Caco-2 (cell line): ENCODE measurements at regions not wholly inside any gene's neighbourhood (a gene's known extent, or its start where the extent isn't known, plus 50 kb on each side); places are given as distances from the start of the nearest gene placed in this dataset.

Experiments used
- BruUV-seq: library from RNA; stranded (reverse); fragments of 400-500 nt; replicated peaks from 2 replicates; lab custom pipeline; 2021; lab: Mats Ljungman, UMichigan
- CTCF ChIA-PET: fragments of 300-600 bp; sonication (Branson Sonifier 250); formaldehyde crosslinking; loops from one replicate; lab custom pipeline; 2022; ENCODE audit warnings: antibody characterized with exemption; lab: Charles Lee
- POLR2A ChIA-PET: fragments of 300-600 bp; sonication (Branson Sonifier 250); formaldehyde crosslinking; loops from one replicate; lab custom pipeline; 2022; ENCODE audit warnings: antibody characterized with exemption; lab: Charles Lee
- DNase-seq, 2 experiments: peaks; one replicate each; pipeline versions ENCODE4 v3.0.0 to v3.0.0-alpha.2; 2020 to 2022
- H3K27me3 ChIP-seq: replicated peaks from 2 replicates; pipeline ENCODE4 v1.6.0; 2011; ENCODE audit warnings: low read length; ENCODE audit not compliant: control insufficient read depth, insufficient read depth
- H3K36me3 ChIP-seq: 2 replicates; pipeline ENCODE4 v1.5.1; 2011; ENCODE audit warnings: low read length; ENCODE audit not compliant: control insufficient read depth, insufficient read depth
- H3K4me1 ChIP-seq: fragments of 250-450 bp; sonication (Bioruptor Pico); 2 replicates; pipeline ENCODE4 v1.5.1; 2020; ENCODE audit warnings: mild to moderate bottlenecking
- H3K4me3 ChIP-seq: 2 replicates; pipeline ENCODE4 v1.5.1; 2011; ENCODE audit warnings: low read depth, mild to moderate bottlenecking, control low read depth, low read length
- H3K9me3 ChIP-seq: fragments of 250-450 bp; sonication (Bioruptor Pico); 2 replicates; pipeline ENCODE4 v1.5.1; 2020; ENCODE audit warnings: mild to moderate bottlenecking, moderate library complexity
- H3K27ac Mint-ChIP-seq: one replicate; pipeline ENCODE4 v1.8.0; 2022; ENCODE audit warnings: mixed read lengths; ENCODE audit not compliant: unreplicated experiment
- H3K27me3 Mint-ChIP-seq: one replicate; pipeline ENCODE4 v1.8.0; 2022; ENCODE audit warnings: mixed read lengths; ENCODE audit not compliant: insufficient read depth, unreplicated experiment
- H3K36me3 Mint-ChIP-seq: one replicate; pipeline ENCODE4 v1.8.0; 2022; ENCODE audit warnings: mild to moderate bottlenecking, mixed read lengths; ENCODE audit not compliant: insufficient read depth, unreplicated experiment
- H3K4me1 Mint-ChIP-seq: one replicate; pipeline ENCODE4 v1.8.0; 2022; ENCODE audit warnings: low read depth, mixed read lengths; ENCODE audit not compliant: unreplicated experiment
- H3K4me3 Mint-ChIP-seq: one replicate; pipeline ENCODE4 v1.8.0; 2022; ENCODE audit warnings: mild to moderate bottlenecking, moderate library complexity, mixed read lengths; ENCODE audit not compliant: unreplicated experiment
- H3K9me3 Mint-ChIP-seq: one replicate; pipeline ENCODE4 v1.8.0; 2022; ENCODE audit warnings: mixed read lengths; ENCODE audit not compliant: unreplicated experiment
- intact Hi-C: fragments of 100-400 bp; cut with micrococcal nuclease; formaldehyde crosslinking; loops from one replicate; pipeline ENCODE4 v1.10.0; 2022; ENCODE audit not compliant: unreplicated experiment
- TF ChIP-seq, protein P1 (sequence below), 2 experiments: fragments of 200-600 bp in 1 of 2; IDR thresholded peaks; 1 replicate in 1 of 2; 2 replicates in 1 of 2; pipeline versions ENCODE4 v1.5.1 to v1.8.0; 2011 to 2022; ENCODE audit warnings: antibody characterized with exemption in 1 of 2, control low read depth in 1 of 2, inconsistent platforms in 1 of 2, low read depth in 1 of 2, low read length in 1 of 2, mild to moderate bottlenecking in 1 of 2, moderate library complexity in 1 of 2; ENCODE audit not compliant: insufficient read depth in 1 of 2, severe bottlenecking in 1 of 2, unreplicated experiment in 1 of 2

DNA sequence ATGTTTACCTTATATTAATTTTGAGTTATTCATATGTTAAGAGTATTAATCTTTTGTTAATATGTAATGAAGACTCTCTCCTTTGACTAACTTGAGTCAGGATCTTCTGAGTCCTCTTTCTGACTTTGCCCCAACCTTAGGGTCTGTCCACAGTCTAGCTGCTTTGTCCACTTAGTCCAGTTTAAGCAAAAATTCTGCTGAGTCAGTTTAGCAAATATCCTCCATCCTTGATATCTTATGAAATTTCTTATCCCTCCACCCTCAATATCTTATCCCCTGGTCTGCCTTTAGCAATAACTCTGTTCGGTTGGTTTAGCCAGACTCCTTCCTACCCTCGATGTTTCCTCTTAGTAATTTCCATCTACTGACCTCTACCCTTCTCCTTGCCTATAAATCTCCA lies 91.7 kb downstream of the DIPK2A start:
- H3K36me3 Mint-ChIP-seq = no peaks in the 10 kb centered on the region
- no peaks in the 10 kb centered on the region for H3K9me3 ChIP-seq
- no peak for DNase-seq
- no peak overlapping the region for H3K4me3 Mint-ChIP-seq
- TF ChIP-seq, protein P1, sequence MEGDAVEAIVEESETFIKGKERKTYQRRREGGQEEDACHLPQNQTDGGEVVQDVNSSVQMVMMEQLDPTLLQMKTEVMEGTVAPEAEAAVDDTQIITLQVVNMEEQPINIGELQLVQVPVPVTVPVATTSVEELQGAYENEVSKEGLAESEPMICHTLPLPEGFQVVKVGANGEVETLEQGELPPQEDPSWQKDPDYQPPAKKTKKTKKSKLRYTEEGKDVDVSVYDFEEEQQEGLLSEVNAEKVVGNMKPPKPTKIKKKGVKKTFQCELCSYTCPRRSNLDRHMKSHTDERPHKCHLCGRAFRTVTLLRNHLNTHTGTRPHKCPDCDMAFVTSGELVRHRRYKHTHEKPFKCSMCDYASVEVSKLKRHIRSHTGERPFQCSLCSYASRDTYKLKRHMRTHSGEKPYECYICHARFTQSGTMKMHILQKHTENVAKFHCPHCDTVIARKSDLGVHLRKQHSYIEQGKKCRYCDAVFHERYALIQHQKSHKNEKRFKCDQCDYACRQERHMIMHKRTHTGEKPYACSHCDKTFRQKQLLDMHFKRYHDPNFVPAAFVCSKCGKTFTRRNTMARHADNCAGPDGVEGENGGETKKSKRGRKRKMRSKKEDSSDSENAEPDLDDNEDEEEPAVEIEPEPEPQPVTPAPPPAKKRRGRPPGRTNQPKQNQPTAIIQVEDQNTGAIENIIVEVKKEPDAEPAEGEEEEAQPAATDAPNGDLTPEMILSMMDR (IDR thresholded peaks at IDR 0.05; ENCODE audit: insufficient read depth in 1 of 2, low read depth in 1 of 2, low read length in 1 of 2, severe bottlenecking in 1 of 2, unreplicated experiment in 1 of 2) = no peak
- ChIA-PET POLR2A (no interaction called here), CTCF (no interaction called here)
- no peak overlapping the region for H3K4me3 ChIP-seq
- BruUV-seq = no TSS peak
- intact Hi-C loops = no loop called here
- H3K9me3 Mint-ChIP-seq = no peaks in the 10 kb centered on the region
- H3K36me3 ChIP-seq = no peaks in the 10 kb centered on the region
- no peak overlapping the region for H3K27ac Mint-ChIP-seq
- H3K4me1 Mint-ChIP-seq = no peaks in the 10 kb centered on the region
- H3K4me1 ChIP-seq = no peaks in the 10 kb centered on the region
- H3K27me3 ChIP-seq = no peaks in the 10 kb centered on the region
- no peaks in the 10 kb centered on the region for H3K27me3 Mint-ChIP-seq

DNA sequence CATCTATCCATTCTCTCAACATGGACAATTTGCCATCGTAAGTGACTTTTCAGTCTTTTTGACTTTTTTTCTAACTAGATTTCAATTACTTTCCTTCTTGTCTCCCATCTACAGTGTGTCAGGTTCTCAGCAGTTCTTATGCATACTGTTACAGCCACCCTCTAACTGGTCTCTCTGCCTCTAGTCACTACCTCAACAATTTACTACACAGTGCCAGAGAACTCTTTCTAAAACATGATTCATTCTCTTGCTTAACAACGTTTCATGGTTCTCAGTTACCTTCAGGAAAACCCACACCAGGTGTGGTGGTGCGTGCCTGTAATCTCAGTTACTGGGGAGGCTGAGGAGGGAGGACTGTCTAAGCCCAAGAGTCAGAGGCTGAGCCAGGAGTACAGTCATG lies 95.4 kb downstream of the DIPK2A start:
- CTCF ChIA-PET = no interaction called here
- TF ChIP-seq, protein P1 (IDR thresholded peaks at IDR 0.05; ENCODE audit: insufficient read depth in 1 of 2, low read depth in 1 of 2, low read length in 1 of 2, severe bottlenecking in 1 of 2, unreplicated experiment in 1 of 2) = no peak
- no peaks in the 10 kb centered on the region for H3K27me3 ChIP-seq
- Mint-ChIP-seq H3K27ac (no peak overlapping the region), H3K4me3 (no peak overlapping the region), H3K9me3 (peaks cover 10% of the 10 kb centered on the region), H3K4me1 (no peaks in the 10 kb centered on the region), H3K36me3 (no peaks in the 10 kb centered on the region), H3K27me3 (no peaks in the 10 kb centered on the region)
- BruUV-seq = no TSS peak
- no peaks in the 10 kb centered on the region for H3K4me1 ChIP-seq
- no peaks in the 10 kb centered on the region for H3K36me3 ChIP-seq
- POLR2A ChIA-PET = no interaction called here
- H3K9me3 ChIP-seq = no peaks in the 10 kb centered on the region; the same call in 1 of the 2 replicates
- intact Hi-C loops = no loop called here
- no peak for DNase-seq
- H3K4me3 ChIP-seq = no peak overlapping the region

DNA sequence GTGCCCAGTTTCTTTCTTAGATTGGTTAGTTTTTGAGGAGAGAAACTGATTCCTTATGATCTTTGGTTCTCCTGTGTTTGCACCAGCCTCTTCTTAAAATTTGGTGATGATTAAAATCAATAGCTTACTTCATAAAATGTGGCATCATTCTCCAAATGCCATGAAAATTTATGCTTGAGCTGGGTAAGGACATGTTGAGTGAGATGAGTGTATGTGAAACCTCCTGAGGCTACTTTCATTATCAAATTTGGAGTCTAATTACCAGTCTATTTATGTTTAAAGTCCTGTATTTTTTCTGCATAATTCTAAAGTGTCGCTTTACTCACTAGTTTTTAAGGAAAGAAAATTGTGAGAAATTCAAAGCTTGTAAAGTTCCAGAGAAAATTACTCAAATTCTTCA lies 102.1 kb downstream of the DIPK2A start:
- Histone ChIP-seq H3K4me1 (no peaks in the 10 kb centered on the region), H3K4me3 (no peak overlapping the region), H3K27me3 (no peaks in the 10 kb centered on the region), H3K36me3 (no peaks in the 10 kb centered on the region), H3K9me3 (no peaks in the 10 kb centered on the region; the same call in 1 of the 2 replicates)
- Mint-ChIP-seq H3K9me3 (peaks cover 12% of the 10 kb centered on the region), H3K27me3 (no peaks in the 10 kb centered on the region), H3K36me3 (no peaks in the 10 kb centered on the region), H3K27ac (no peak overlapping the region), H3K4me1 (no peaks in the 10 kb centered on the region), H3K4me3 (no peak overlapping the region)
- DNase-seq = no peak
- intact Hi-C loops = no loop called here
- TF ChIP-seq, protein P1 (IDR thresholded peaks at IDR 0.05; ENCODE audit: insufficient read depth in 1 of 2, low read depth in 1 of 2, low read length in 1 of 2, severe bottlenecking in 1 of 2, unreplicated experiment in 1 of 2) = no peak
- no TSS peak for BruUV-seq
- ChIA-PET POLR2A (no interaction called here), CTCF (no interaction called here)
